HEK293T (cell line): ENCODE measurements at regions not wholly inside any gene's neighbourhood (a gene's known extent, or its start where the extent isn't known, plus 50 kb on each side); places are given as distances from the start of the nearest gene placed in this dataset.

Experiments used
- CTCF ChIA-PET: fragments of 350-600 bp; formaldehyde crosslinking; extraction: SDS; loops from one replicate; lab custom pipeline; 2021; ENCODE audit warnings: antibody characterized with exemption, inconsistent platforms; lab: Yijun Ruan, JAX
- POLR2A ChIA-PET: fragments of 350-600 bp; formaldehyde crosslinking; extraction: SDS; loops from one replicate; lab custom pipeline; 2020; ENCODE audit warnings: antibody characterized with exemption, inconsistent platforms; lab: Yijun Ruan, JAX
- DNase-seq: peaks from one replicate; pipeline ENCODE4 v3.0.0; 2012; ENCODE audit warnings: mixed read lengths; ENCODE audit errors: extremely low spot score
- ARNT ChIP-seq: fragments of 450-650 bp; IDR thresholded peaks from 2 replicates; pipeline ENCODE4 v1.6.1; 2017; ENCODE audit warnings: mild to moderate bottlenecking
- BHLHE40 ChIP-seq: fragments of 450-650 bp; IDR thresholded peaks from 2 replicates; pipeline ENCODE4 v1.6.1; 2016; ENCODE audit warnings: mild to moderate bottlenecking, moderate library complexity, borderline replicate concordance
- CTBP1 ChIP-seq: fragments of 450-650 bp; IDR thresholded peaks from 2 replicates; pipeline ENCODE4 v1.6.1; 2016; ENCODE audit warnings: borderline replicate concordance
- ELF4 ChIP-seq: fragments of 450-650 bp; IDR thresholded peaks from 2 replicates; pipeline ENCODE4 v1.6.1; 2017; ENCODE audit warnings: antibody characterized with exemption
- FOXA1 ChIP-seq: fragments of 450-650 bp; IDR thresholded peaks from 2 replicates; pipeline ENCODE4 v1.6.1; 2016; ENCODE audit warnings: mild to moderate bottlenecking
- FOXK2 ChIP-seq: fragments of 450-650 bp; IDR thresholded peaks from 2 replicates; pipeline ENCODE4 v1.6.1; 2016; ENCODE audit warnings: mild to moderate bottlenecking
- FOXM1 ChIP-seq: fragments of 450-650 bp; IDR thresholded peaks from 2 replicates; pipeline ENCODE4 v1.6.1; 2017; ENCODE audit warnings: mild to moderate bottlenecking, borderline replicate concordance
- HDGF ChIP-seq: fragments of 450-650 bp; IDR thresholded peaks from 2 replicates; pipeline ENCODE4 v1.6.1; 2017; ENCODE audit warnings: antibody characterized with exemption, borderline replicate concordance
- L3MBTL2 ChIP-seq: fragments of 450-650 bp; conservative IDR thresholded peaks from 2 replicates; pipeline ENCODE4 v1.6.1; 2016; ENCODE audit warnings: mild to moderate bottlenecking
- LEF1 ChIP-seq: fragments of 450-650 bp; IDR thresholded peaks from 2 replicates; pipeline ENCODE4 v1.6.1; 2017; ENCODE audit warnings: mild to moderate bottlenecking, borderline replicate concordance
- NFRKB ChIP-seq: fragments of 450-650 bp; IDR thresholded peaks from 2 replicates; pipeline ENCODE4 v1.6.1; 2016; ENCODE audit warnings: mild to moderate bottlenecking, moderate library complexity
- PKNOX1 ChIP-seq: fragments of 450-650 bp; IDR thresholded peaks from 2 replicates; pipeline ENCODE4 v1.6.1; 2016
- SP1 ChIP-seq: fragments of 450-650 bp; IDR thresholded peaks from 2 replicates; pipeline ENCODE4 v1.6.1; 2017
- SUZ12 ChIP-seq: fragments of 450-650 bp; IDR thresholded peaks from 2 replicates; pipeline ENCODE4 v1.6.1; 2016; ENCODE audit warnings: mild to moderate bottlenecking
- TARDBP ChIP-seq: fragments of 450-650 bp; IDR thresholded peaks from 2 replicates; pipeline ENCODE4 v1.6.1; 2016
- ZNF384 ChIP-seq: fragments of 450-650 bp; IDR thresholded peaks from 2 replicates; pipeline ENCODE4 v1.6.1; 2016

DNA sequence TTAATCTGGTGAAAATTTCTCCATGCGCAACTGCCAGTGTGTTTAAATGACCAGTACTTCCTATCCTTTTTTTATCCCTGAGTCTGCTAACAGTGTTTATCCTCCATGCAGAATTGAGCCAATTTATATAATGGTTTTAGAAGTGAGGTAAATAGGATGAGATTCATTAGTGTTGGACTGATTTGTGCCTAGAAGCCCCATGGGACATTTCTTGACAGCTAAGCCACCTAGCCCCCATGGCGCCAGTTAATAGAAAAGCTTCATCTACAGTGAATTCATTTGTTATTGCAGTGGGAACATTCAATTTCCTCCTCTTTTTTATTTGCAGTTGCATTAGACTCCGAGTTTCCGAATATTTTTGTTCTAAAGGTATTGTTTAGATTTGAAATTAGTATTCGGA lies 175.6 kb downstream of the ARL6IP6 start:
- DNase-seq = no peak
- TF ChIP-seq ZNF384 (no peak), L3MBTL2 (no peak), FOXA1 (no peak), TARDBP (no peak), CTBP1 (no peak), FOXM1 (no peak), HDGF (no peak), LEF1 (no peak), FOXK2 (no peak), ELF4 (no peak), PKNOX1 (no peak), SP1 (no peak)
- ChIA-PET POLR2A (no interaction called here), CTCF (no interaction called here)

GRCh38 chr2:152890736-152891135 lies 172.3 kb downstream of the ARL6IP6 start:
- CTCF ChIA-PET = no interaction called here

GRCh38 chr2:152883951-152884487 lies 165.6 kb downstream of the ARL6IP6 start:
- no peak for DNase-seq
- ChIA-PET POLR2A (no interaction called here), CTCF (no interaction called here)
- TF ChIP-seq CTBP1 = no peak
- no peak for TF ChIP-seq FOXA1
- no peak for TF ChIP-seq NFRKB
- no peak for TF ChIP-seq FOXM1
- no peak for TF ChIP-seq ELF4
- TF ChIP-seq TARDBP = no peak
- no peak for TF ChIP-seq HDGF
- no peak for TF ChIP-seq SUZ12
- TF ChIP-seq FOXK2 = no peak
- TF ChIP-seq BHLHE40 = no peak
- no peak for TF ChIP-seq L3MBTL2
- no peak for TF ChIP-seq LEF1
- no peak for TF ChIP-seq ZNF384
- no peak for TF ChIP-seq SP1

More at GRCh38 chr2:152890736-152891135, 172.3 kb downstream of the ARL6IP6 start:
- no peak for DNase-seq
- no peak for TF ChIP-seq FOXK2
- no peak for TF ChIP-seq L3MBTL2
- TF ChIP-seq CTBP1 = no peak
- no peak for TF ChIP-seq ELF4
- no peak for TF ChIP-seq SP1
- TF ChIP-seq FOXA1 = no peak
- TF ChIP-seq FOXM1 = no peak
- no peak for TF ChIP-seq PKNOX1
- TF ChIP-seq ZNF384 = no peak
- no peak for TF ChIP-seq TARDBP
- TF ChIP-seq LEF1 = no peak
- no peak for TF ChIP-seq SUZ12
- TF ChIP-seq BHLHE40 = no peak
- no peak for TF ChIP-seq NFRKB
- TF ChIP-seq HDGF = no peak
- TF ChIP-seq ARNT = no peak
- POLR2A ChIA-PET = no interaction called here

DNA sequence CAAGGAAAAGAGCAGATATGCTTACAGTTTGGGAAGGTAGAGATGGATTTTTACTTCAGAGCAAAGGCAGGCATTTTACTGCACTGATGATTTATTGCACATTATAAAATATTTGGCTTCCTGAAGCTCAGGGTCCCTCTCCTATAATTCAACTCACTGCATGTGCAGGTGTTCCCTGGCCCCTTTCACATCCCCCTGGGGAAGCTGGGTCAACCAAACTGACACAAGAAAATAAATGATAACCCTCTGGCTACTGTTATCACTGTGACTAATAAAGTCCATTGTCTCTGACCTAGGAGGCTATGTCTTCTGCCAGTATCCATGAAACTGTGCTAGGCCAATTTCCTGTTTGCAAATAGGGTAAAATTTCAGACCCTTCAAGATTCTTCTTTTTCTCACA lies 163.1 kb downstream of the ARL6IP6 start:
- TF ChIP-seq L3MBTL2 (no peak), HDGF (no peak), FOXM1 (no peak), ARNT (no peak), FOXK2 (no peak), SUZ12 (no peak), CTBP1 (no peak), SP1 (no peak), BHLHE40 (no peak), FOXA1 (no peak), PKNOX1 (no peak), ZNF384 (no peak), TARDBP (no peak)
- ChIA-PET CTCF (interaction anchor here (1.2 kb wide), 1 partner anchor 20 kb away, joined by 5 read pairs; no protein-coding TSS in a partner anchor), POLR2A (no interaction called here)
- DNase-seq = no peak

DNA sequence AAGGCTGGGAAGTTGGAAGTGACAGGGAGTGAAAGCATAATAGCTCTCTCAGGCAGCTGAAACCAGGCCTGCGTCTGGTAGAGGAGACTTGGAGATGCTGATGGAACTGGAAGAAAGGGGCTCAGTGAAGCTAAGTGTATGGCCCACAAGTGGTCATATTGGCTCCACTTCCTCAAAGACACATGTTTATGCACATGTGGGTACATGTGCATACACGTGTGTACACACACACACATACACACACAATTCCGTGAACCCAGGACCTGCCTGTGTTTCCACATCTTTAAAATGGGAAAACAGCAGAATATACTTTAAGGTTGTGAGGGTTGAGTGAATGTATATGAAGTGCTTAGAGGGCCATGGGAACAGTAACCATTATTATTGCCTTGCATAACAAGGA lies 160.9 kb downstream of the ARL6IP6 start:
- POLR2A ChIA-PET = no interaction called here
- DNase-seq = no peak
- CTCF ChIA-PET = no interaction called here
- TF ChIP-seq FOXM1 (no peak), ELF4 (no peak), CTBP1 (no peak), ARNT (no peak), FOXK2 (no peak), LEF1 (no peak), SUZ12 (no peak), TARDBP (no peak), L3MBTL2 (no peak), HDGF (no peak)

- no peak for DNase-seq
- no peak for TF ChIP-seq PKNOX1
- TF ChIP-seq CTBP1 = no peak
- TF ChIP-seq HDGF = no peak
- TF ChIP-seq NFRKB = no peak
- no peak for TF ChIP-seq SP1
- TF ChIP-seq L3MBTL2 = no peak
- no peak for TF ChIP-seq FOXK2
- TF ChIP-seq BHLHE40 = no peak
- no peak for TF ChIP-seq TARDBP
- TF ChIP-seq ARNT = no peak
- no peak for TF ChIP-seq LEF1
- TF ChIP-seq ZNF384 = no peak
- no peak for TF ChIP-seq FOXA1
- TF ChIP-seq SUZ12 = no peak
- TF ChIP-seq ELF4 = no peak
- TF ChIP-seq FOXM1 = no peak
- ChIA-PET POLR2A (no interaction called here), CTCF (interaction anchor here (0.6 kb wide), 1 partner anchor 483 kb away, joined by 3 read pairs; no protein-coding TSS in a partner anchor)
Observed at GRCh38 chr2:152875701-152876695, 157.6 kb downstream of the ARL6IP6 start.
